NT2/D1 (cell line): ENCODE measurements at regions not wholly inside any gene's neighbourhood (a gene's known extent, or its start where the extent isn't known, plus 50 kb on each side); places are given as distances from the start of the nearest gene placed in this dataset.
"Not testable (repeated sequence)": the region's sequence is repeated elsewhere in the genome, so short reads cannot be mapped to it uniquely, and the experiment has no call there.

ENCODE experiments used
- DNase-seq: peaks from one replicate; pipeline ENCODE4 v3.0.0-alpha.2; 2011; ENCODE audit warnings: low read depth, low spot score
- H3K27me3 ChIP-seq: 2 replicates; pipeline ENCODE4 v1.6.0; 2011; ENCODE audit warnings: mild to moderate bottlenecking; ENCODE audit not compliant: insufficient read length, insufficient read depth
- H3K36me3 ChIP-seq: 2 replicates; pipeline ENCODE4 v1.6.1; 2011; ENCODE audit warnings: mild to moderate bottlenecking, low read length, mixed read lengths; ENCODE audit not compliant: insufficient read depth, insufficient read length
- H3K4me1 ChIP-seq: 2 replicates; pipeline ENCODE4 v1.5.1; 2011; ENCODE audit not compliant: insufficient read depth, insufficient read length
- H3K4me3 ChIP-seq: 2 replicates; pipeline ENCODE4 v1.5.1; 2011; ENCODE audit warnings: low read depth; ENCODE audit not compliant: insufficient read length
- H3K9ac ChIP-seq: 2 replicates; pipeline ENCODE4 v1.6.0; 2011; ENCODE audit warnings: low read depth; ENCODE audit not compliant: insufficient read length
- H3K9me3 ChIP-seq: 2 replicates; pipeline ENCODE4 v1.5.1; 2011; ENCODE audit warnings: mild to moderate bottlenecking, low read length; ENCODE audit not compliant: insufficient read depth
- SUZ12 ChIP-seq: IDR thresholded peaks from 2 replicates; pipeline ENCODE4 v1.6.1; 2011; ENCODE audit not compliant: insufficient read length, insufficient read depth; ENCODE audit errors: extremely low read depth
- YY1 ChIP-seq: IDR thresholded peaks from 2 replicates; pipeline ENCODE4 v1.6.1; 2011; ENCODE audit not compliant: insufficient read length, insufficient read depth
- ZNF274 ChIP-seq: IDR thresholded peaks from 2 replicates; pipeline ENCODE4 v1.6.1; 2011; ENCODE audit warnings: mild to moderate bottlenecking, low read depth, low read length

- TF ChIP-seq YY1 (no peak), ZNF274 (no peak), SUZ12 (no peak)
- Histone ChIP-seq H3K9ac (no peak overlapping the region), H3K4me1 (no peaks in the 10 kb centered on the region), H3K9me3 (peaks cover 25% of the 10 kb centered on the region), H3K4me3 (no peak overlapping the region), H3K27me3 (no peaks in the 10 kb centered on the region), H3K36me3 (no peaks in the 10 kb centered on the region)
- no peak for DNase-seq
These were observed 260.5 kb upstream of the IGFBP7 start for GRCh38 chr4:57370691-57371090.

DNA sequence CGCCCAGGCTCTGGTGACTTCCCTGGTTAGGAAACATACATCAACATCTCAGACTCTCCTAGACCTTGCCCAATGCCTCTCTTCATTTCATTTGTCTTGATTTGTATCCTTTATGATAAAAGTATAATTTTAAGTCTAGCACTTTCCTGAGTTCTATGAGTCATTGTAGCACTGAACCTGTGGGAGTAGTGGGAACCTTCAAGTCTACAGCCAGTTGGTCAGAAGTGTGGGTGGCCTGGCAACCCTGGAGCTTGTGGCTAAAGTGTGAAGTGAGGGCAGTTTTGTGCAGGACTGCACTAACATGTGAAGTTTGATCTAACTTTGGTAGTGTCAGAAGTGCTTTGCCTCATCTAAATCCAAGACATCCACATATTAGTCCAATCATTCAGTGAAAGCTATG, 259.3 kb upstream of the IGFBP7 start:
- H3K9me3 ChIP-seq: peaks cover 19% of the 10 kb centered on the region
- H3K27me3 ChIP-seq: no peaks in the 10 kb centered on the region
- no peaks in the 10 kb centered on the region for H3K4me1 ChIP-seq
- no peak overlapping the region for H3K9ac ChIP-seq
- H3K36me3 ChIP-seq: no peaks in the 10 kb centered on the region
- DNase-seq: no peak
- no peak overlapping the region for H3K4me3 ChIP-seq
- TF ChIP-seq ZNF274 (no peak), SUZ12 (no peak), YY1 (no peak)

- Histone ChIP-seq H3K36me3 (no peaks in the 10 kb centered on the region), H3K9me3 (peaks cover 15% of the 10 kb centered on the region), H3K4me3 (no peak overlapping the region), H3K9ac (no peak overlapping the region), H3K27me3 (no peaks in the 10 kb centered on the region), H3K4me1 (no peaks in the 10 kb centered on the region)
- no peak for DNase-seq
- TF ChIP-seq YY1: no peak
- no peak for TF ChIP-seq SUZ12
- TF ChIP-seq ZNF274: no peak
These were observed 254.1 kb upstream of the IGFBP7 start for GRCh38 chr4:57364255-57364654.

DNA sequence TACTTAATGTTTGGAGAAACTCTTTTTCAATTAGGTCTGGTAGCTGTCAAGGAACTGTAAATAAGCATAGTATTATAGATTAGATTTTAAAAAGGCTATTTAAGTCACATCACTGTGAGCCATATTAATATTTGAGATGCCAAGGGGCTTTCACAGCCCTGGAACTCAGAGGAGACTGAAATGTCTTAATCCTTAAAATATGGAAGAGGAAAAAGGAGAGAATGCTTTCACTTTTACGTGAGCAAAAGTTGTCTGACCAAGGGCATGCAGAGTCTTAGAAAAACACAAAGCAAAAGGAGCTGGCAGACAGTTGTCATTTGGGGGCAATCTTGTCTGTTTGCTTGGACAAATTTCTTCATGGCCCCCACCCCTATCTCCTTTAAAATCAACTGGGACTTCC, 253.2 kb upstream of the IGFBP7 start:
- no peaks in the 10 kb centered on the region for H3K4me1 ChIP-seq
- no peaks in the 10 kb centered on the region for H3K36me3 ChIP-seq
- TF ChIP-seq ZNF274: no peak
- TF ChIP-seq YY1: no peak
- peaks cover 11% of the 10 kb centered on the region for H3K9me3 ChIP-seq
- DNase-seq: no peak
- H3K27me3 ChIP-seq: no peaks in the 10 kb centered on the region
- H3K4me3 ChIP-seq: no peak overlapping the region
- H3K9ac ChIP-seq: no peak overlapping the region

DNA sequence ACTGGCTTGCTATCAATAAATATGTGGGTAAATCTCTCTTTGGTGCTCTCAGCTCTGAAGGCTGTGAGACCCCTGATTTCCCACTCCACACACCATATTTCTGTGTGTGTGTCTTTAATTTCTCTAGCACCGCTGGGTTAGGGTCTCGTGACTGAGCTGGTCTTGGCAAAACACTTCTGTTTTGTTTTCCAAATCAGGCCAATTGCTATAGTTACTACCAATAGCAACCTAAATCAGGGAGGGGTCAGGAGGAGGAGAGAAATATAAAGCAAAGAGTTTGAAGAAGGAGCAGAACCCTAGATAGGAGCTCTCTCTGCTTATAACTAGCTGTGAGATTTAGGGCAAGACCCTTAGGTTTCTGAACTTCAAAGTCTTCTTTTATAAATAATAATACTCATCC, 250.5 kb upstream of the IGFBP7 start:
- no peak for DNase-seq
- H3K36me3 ChIP-seq: no peaks in the 10 kb centered on the region
- no peaks in the 10 kb centered on the region; the same call in 1 of the 2 replicates for H3K9me3 ChIP-seq
- H3K27me3 ChIP-seq: no peaks in the 10 kb centered on the region
- no peak overlapping the region for H3K4me3 ChIP-seq
- H3K9ac ChIP-seq: no peak overlapping the region
- no peak for TF ChIP-seq ZNF274
- no peak for TF ChIP-seq SUZ12
- TF ChIP-seq YY1: no peak
- H3K4me1 ChIP-seq: no peaks in the 10 kb centered on the region

GRCh38 chr4:57355101-57355665, 245.0 kb upstream of the IGFBP7 start:
- H3K4me1 ChIP-seq: no peaks in the 10 kb centered on the region
- H3K9me3 ChIP-seq: peaks cover 7% of the 10 kb centered on the region; the same call in 1 of the 2 replicates
- no peak for TF ChIP-seq ZNF274
- TF ChIP-seq YY1: no peak
- TF ChIP-seq SUZ12: no peak
- DNase-seq: no peak
- no peak overlapping the region for H3K4me3 ChIP-seq
- H3K9ac ChIP-seq: no peak overlapping the region
- no peaks in the 10 kb centered on the region for H3K27me3 ChIP-seq
- H3K36me3 ChIP-seq: no peaks in the 10 kb centered on the region

DNA sequence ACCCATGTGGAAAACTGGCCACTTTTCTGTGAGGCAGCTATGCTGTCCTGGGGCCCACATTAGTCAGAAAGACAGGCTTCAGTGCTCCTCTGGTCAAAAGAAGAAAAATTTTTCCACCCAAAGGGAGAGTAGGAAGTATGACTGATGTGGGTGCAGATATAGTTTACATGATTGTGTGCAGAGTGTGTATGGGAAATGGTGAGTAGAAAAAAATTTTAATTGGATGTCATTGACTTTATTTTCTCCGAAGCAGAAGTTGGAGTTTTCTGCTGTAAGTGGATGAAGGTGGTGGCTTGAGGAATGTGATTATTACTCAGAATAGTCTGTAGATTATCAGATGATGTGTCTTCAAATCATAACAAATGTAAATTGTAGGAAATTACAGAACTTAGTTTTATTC, 241.5 kb upstream of the IGFBP7 start:
- Histone ChIP-seq H3K27me3 (no peaks in the 10 kb centered on the region), H3K4me3 (no peak overlapping the region), H3K36me3 (no peaks in the 10 kb centered on the region), H3K9me3 (peaks cover 7% of the 10 kb centered on the region; the same call in 1 of the 2 replicates), H3K4me1 (no peaks in the 10 kb centered on the region), H3K9ac (no peak overlapping the region)
- TF ChIP-seq SUZ12 (no peak), ZNF274 (no peak), YY1 (no peak)
- no peak for DNase-seq

GRCh38 chr4:57344296-57344695, 234.1 kb upstream of the IGFBP7 start:
- no peak overlapping the region for H3K9ac ChIP-seq
- no peaks in the 10 kb centered on the region for H3K4me1 ChIP-seq
- no peak for TF ChIP-seq ZNF274
- no peak for TF ChIP-seq YY1
- no peak for TF ChIP-seq SUZ12
- H3K27me3 ChIP-seq: no peaks in the 10 kb centered on the region
- DNase-seq: no peak
- no peaks in the 10 kb centered on the region for H3K9me3 ChIP-seq
- no peak overlapping the region for H3K4me3 ChIP-seq
- no peaks in the 10 kb centered on the region for H3K36me3 ChIP-seq

DNA sequence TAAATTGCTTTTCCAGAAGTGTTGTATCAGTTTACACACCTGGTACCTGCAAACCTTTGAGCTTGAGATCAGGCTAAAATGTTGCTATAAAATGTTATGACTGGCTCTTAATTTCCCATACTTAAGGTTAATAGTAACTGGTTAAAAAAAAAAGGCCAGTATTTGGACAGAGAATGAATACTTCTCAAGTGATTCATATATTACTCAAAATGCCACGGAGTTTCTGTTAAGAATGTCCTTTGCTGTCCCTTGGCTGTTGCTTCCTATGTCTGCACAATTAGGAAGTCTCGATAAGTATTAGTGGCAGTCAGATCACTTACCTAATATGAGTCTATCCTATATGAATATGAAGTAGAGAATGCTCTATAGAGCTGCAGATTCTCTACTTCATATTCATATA, 232.2 kb upstream of the IGFBP7 start:
- Histone ChIP-seq H3K9me3 (no peaks in the 10 kb centered on the region), H3K27me3 (no peaks in the 10 kb centered on the region), H3K4me3 (no peak overlapping the region), H3K9ac (no peak overlapping the region), H3K36me3 (no peaks in the 10 kb centered on the region), H3K4me1 (no peaks in the 10 kb centered on the region)
- no peak for DNase-seq
- TF ChIP-seq YY1 (no peak), SUZ12 (no peak), ZNF274 (no peak)

DNA sequence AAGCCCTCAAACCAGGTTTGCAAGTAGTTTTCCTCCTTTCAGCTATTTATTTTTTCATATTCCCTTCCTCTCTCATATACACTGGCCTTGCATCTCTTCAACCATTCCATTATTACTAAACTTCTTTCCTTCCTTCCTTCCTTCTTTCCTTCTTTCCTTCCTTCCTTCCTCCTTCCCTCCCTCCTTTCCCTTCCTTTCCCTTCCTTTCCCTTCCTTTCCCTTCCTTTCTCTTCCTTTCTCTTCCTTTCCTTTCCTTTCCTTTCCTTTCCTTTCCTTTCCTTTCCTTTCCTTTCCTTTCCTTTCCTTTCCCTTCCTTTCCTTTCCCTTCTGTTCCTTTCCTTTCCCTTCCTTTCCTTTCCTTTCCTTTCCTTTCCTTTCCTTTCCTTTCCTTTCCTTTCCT, 228.7 kb upstream of the IGFBP7 start:
- not testable (repeated sequence) for H3K36me3 ChIP-seq, H3K4me3 ChIP-seq, H3K27me3 ChIP-seq, H3K9ac ChIP-seq, H3K9me3 ChIP-seq, DNase-seq, H3K4me1 ChIP-seq
